HG03354 (cell line): ENCODE measurements at regions not wholly inside any gene's neighbourhood (a gene's known extent, or its start where the extent isn't known, plus 50 kb on each side); places are given as distances from the start of the nearest gene placed in this dataset.

Experiments
- ATAC-seq: cut with Tn5 transposase; IDR thresholded peaks from one replicate; pipeline ENCODE4 v1.9.1; 2021; ENCODE audit warnings: mild to moderate bottlenecking; ENCODE audit not compliant: unreplicated experiment, poor library complexity, severe bottlenecking

DNA sequence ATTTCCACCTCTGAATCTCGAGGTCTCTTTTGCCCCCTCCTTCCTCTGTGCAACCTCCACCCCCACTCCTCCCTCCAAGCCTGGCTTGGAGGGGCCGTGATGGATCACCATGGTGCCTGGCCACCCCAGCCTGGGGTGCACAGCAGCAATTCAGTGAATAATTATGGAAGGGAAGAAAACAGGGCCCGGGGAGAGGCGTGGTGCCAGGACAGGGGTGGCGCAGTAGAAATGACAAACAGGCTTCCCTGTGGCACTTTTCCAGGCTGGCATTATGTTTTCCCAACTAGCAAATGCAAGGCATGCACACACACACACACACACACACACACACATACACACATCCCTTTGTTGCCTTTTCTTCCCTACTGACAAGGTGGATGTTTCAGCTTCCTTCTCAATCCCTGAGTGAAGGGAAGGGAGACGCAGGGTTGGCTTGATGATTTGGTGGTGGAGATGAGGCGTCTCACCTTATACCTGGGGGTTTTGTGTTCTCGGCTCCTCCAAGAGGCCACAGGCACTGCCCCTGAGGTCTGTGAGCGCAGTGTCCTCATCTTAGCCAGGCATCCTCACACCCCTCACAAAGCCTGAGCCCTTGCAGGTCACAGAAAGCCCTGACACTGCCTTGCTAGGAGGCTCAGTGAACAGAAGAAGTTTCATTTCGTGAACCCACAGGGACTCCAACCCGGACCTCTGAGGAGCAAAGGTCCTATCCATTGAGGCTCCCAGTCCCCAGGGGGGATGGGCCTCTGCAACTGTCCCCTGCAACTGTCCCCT lies 215.8 kb downstream of the MATN1 start:
- ATAC-seq, result no peak

- no peak for ATAC-seq
These were observed 216.4 kb downstream of the MATN1 start for GRCh38 chr1:30507016-30507312.

GRCh38 chr1:30506291-30507015 lies 216.9 kb downstream of the MATN1 start:
- ATAC-seq, result no peak

DNA sequence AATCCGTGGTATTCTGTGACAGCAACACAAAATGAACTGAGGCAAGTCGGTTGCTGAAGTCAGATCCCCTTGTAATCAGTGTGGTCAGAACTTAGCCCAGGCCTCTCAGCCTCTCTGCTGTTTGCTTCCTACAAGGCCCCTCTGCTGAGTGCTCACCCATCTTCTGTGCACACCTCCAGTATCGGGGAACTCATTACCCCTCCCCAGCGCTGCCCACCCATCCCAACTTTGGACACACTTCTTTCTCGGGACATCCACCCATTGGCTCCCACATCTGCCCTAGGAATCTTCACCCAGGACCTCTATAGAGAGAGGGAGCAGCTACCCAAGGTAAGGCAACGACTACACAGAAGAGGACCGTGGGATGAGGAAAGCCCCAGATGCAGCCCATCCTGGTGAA lies 217.5 kb downstream of the MATN1 start:
- no peak for ATAC-seq

DNA sequence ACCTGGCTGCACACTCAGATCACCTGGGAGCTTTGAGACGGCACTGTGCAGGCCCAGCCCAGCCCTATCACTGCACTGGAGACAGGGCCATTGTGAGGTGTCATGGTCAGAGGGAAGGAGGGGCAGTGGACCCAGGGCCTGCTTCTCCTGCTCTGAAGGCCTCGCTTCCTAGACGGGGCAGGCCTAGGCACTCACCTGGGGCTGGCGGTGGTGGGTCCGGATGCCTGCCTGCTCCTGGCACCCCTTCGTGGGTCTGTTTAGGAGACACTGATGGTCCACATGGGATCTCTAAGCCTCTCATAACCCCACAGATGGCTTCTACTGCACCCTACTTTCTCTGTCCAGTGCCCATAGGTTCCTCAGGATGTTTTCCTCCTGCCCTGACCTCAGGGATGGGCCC lies 230.9 kb downstream of the MATN1 start:
- ATAC-seq, result no peak

GRCh38 chr1:30491831-30492230 lies 231.6 kb downstream of the MATN1 start:
- no peak for ATAC-seq

DNA sequence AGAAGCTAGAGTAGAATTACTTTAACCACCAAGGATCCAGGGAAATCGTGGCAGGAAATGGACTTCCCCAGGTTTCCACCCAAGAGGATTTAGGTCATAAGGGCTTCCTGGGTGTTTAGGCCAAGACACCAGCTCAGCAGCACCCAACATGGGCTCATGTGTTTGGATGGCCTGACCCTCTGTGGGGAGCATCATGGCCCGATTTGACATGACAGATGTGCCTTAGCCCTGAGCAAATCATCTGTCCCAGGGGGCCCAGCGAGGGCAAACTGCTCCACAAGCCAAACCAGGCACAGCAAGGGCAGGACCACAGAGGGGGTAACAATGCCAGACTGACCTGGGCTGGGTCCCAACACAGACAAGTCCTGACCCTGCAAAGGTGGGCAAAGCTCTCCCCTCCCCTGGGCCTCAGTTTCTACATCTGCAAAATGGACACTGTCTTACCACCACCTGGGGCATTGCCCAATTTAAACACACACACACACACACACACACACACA lies 232.8 kb downstream of the MATN1 start:
- no peak for ATAC-seq

DNA sequence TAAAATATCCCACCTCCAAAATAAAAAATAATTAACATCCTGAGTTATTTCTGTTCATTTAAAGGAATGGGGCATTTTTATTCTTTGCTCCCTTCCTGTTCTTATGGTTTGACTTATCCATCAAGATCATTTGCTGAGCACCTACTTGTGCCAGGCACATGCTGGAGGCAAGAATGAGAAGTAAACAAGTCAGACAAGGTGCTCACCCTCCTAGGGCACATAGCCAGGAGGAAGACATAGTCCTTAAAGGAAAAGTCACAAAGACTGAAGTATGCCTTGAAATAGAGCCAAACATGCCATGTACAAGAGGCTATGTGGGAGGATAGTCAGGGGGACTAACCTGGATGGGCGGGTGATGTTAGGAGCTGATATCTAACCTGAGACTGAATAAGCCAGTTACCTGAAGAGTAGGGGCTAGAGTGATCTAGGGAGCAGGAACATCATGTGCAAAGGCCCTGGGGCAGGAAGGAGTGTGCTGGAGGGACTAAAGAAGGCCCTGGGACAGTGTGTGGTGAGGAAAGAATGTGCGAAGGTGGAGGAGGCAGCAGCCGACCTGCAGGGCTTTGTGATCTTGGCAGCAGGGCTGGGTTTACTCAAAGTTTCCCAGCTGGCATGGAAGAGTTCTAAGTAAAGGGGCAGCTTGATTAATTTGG lies 233.5 kb downstream of the MATN1 start:
- ATAC-seq, result no peak

GRCh38 chr1:30488324-30488913 lies 235.0 kb downstream of the MATN1 start:
- ATAC-seq, result no peak

- no peak for ATAC-seq
These were observed 236.3 kb downstream of the MATN1 start for GRCh38 chr1:30487042-30487441.

DNA sequence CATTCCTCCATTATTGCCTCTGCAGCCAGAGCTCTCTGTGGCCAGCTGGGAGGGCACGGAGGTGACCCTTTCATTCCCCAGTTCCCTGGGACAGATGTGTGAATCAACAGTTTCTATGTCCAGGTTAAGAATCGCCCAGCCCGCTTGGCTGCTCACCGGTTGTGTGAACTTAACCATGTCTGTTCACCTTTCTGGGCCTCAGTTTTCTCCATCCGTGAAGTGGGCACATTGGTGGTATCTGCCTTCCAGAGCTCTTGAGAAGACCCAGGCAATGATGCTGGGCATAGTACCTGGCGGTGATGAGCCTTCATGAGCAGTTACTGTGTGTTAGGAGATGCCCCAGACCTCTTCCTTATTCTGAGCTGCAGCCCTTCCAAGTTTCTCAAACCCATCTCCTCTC lies 238.3 kb downstream of the MATN1 start:
- no peak for ATAC-seq

DNA sequence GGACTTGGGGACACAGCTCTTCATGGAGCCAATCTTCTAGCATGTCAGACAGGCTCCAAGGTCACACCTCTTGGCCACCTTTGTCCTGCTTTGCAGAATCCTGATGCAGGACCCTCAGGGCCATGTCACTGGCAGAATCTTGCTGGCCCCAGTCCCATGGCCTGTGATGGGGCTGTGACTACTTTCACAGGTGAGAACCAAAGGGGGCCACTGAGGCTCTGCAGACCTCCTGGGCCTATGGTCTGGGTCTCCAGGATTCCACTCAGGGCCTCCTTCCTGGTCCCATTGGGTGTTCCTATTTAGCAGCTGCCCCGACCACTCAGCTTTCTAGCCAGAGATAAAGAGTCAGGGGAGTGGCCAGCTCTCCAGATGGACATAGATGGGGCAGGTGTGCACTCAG lies 238.7 kb downstream of the MATN1 start:
- ATAC-seq, result no peak

GRCh38 chr1:30479575-30479974 lies 243.8 kb downstream of the MATN1 start:
- ATAC-seq, result no peak

DNA sequence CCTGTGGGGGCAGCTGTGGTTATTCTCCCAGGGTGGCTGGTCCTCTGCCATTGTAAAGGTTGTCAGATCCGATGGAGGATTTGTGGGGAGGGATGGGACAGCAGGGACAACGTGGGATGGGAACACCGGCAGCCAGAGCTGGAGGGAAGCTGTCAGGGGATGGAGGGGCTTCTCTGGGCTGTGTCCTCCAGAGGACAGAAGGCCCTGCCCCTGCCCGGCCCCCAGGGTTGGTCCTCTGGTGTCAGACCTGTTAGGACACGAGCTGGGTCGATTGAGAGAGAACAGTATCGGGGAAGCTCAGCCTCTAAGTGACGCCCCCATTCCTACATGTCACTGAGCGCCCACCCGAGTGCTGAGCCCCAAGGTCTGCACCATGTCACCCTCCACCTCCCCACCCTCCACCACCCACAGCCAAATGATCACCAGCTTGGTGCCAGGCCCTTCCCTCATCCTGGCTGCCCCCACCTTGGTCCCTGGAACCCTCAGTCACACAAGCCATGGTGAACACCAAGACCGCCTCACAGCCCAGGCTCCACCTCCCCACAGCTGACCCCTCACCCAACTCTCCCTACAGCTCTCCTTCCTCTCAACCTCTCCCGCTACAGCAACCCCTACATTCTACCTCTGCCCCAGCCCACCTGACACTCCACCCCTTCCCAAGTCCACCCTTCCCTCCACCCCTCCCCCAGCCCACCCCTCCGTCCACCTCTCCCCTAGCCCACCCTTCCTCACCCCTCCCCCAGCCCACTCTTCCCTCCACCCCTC lies 244.4 kb downstream of the MATN1 start:
- ATAC-seq, result no peak

- no peak for ATAC-seq
These were observed 245.1 kb downstream of the MATN1 start for GRCh38 chr1:30478283-30478682.

- ATAC-seq, result no peak
These were observed 245.8 kb downstream of the MATN1 start for GRCh38 chr1:30477588-30477987.

GRCh38 chr1:30476911-30477459 lies 246.4 kb downstream of the MATN1 start:
- no peak for ATAC-seq

GRCh38 chr1:30476476-30476875 lies 246.9 kb downstream of the MATN1 start:
- no peak for ATAC-seq

- no peak for ATAC-seq
These were observed 247.4 kb downstream of the MATN1 start for GRCh38 chr1:30475966-30476365.

- ATAC-seq, result no peak
These were observed 248.2 kb downstream of the MATN1 start for GRCh38 chr1:30475201-30475600.
